Osteocyte (in vitro differentiated cells): ENCODE measurements at regions not wholly inside any gene's neighbourhood (a gene's known extent, or its start where the extent isn't known, plus 50 kb on each side); places are given as distances from the start of the nearest gene placed in this dataset.

ENCODE experiments used
- DNase-seq: peaks from one replicate; pipeline ENCODE4 v3.0.0; 2021; ENCODE audit warnings: mixed read lengths; ENCODE audit not compliant: unreplicated experiment; ENCODE audit errors: extremely low spot score
- H3K27ac Mint-ChIP-seq: one replicate; pipeline ENCODE4 v1.8.0; 2021; ENCODE audit warnings: mild to moderate bottlenecking, mixed read lengths; ENCODE audit not compliant: unreplicated experiment
- H3K27me3 Mint-ChIP-seq: one replicate; pipeline ENCODE4 v1.8.0; 2021; ENCODE audit warnings: mixed read lengths; ENCODE audit not compliant: unreplicated experiment
- H3K36me3 Mint-ChIP-seq: one replicate; pipeline ENCODE4 v1.8.0; 2021; ENCODE audit warnings: mixed read lengths; ENCODE audit not compliant: unreplicated experiment
- H3K4me1 Mint-ChIP-seq: one replicate; pipeline ENCODE4 v1.8.0; 2021; ENCODE audit warnings: mixed read lengths; ENCODE audit not compliant: unreplicated experiment
- H3K4me3 Mint-ChIP-seq: one replicate; pipeline ENCODE4 v1.8.0; 2021; ENCODE audit warnings: mild to moderate bottlenecking, moderate library complexity, mixed read lengths; ENCODE audit not compliant: unreplicated experiment
- H3K9me3 Mint-ChIP-seq: one replicate; pipeline ENCODE4 v1.8.0; 2021; ENCODE audit warnings: mixed read lengths; ENCODE audit not compliant: unreplicated experiment
- TF ChIP-seq, protein P1 (sequence below): fragments of 200-600 bp; sonication (generic); IDR thresholded peaks from 2 replicates; pipeline ENCODE4 v1.5.0; 2021; ENCODE audit warnings: antibody characterized with exemption, mild to moderate bottlenecking, moderate library complexity

- Mint-ChIP-seq H3K9me3 (peaks cover 3% of the 10 kb centered on the region), H3K4me1 (no peaks in the 10 kb centered on the region), H3K36me3 (no peaks in the 10 kb centered on the region), H3K27me3 (no peaks in the 10 kb centered on the region), H3K27ac (no peak overlapping the region), H3K4me3 (no peak overlapping the region)
- DNase-seq = no peak
- TF ChIP-seq, protein P1, sequence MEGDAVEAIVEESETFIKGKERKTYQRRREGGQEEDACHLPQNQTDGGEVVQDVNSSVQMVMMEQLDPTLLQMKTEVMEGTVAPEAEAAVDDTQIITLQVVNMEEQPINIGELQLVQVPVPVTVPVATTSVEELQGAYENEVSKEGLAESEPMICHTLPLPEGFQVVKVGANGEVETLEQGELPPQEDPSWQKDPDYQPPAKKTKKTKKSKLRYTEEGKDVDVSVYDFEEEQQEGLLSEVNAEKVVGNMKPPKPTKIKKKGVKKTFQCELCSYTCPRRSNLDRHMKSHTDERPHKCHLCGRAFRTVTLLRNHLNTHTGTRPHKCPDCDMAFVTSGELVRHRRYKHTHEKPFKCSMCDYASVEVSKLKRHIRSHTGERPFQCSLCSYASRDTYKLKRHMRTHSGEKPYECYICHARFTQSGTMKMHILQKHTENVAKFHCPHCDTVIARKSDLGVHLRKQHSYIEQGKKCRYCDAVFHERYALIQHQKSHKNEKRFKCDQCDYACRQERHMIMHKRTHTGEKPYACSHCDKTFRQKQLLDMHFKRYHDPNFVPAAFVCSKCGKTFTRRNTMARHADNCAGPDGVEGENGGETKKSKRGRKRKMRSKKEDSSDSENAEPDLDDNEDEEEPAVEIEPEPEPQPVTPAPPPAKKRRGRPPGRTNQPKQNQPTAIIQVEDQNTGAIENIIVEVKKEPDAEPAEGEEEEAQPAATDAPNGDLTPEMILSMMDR = no peak
Observed at GRCh38 chr6:12392490-12392889, 102.3 kb downstream of the EDN1 start.

GRCh38 chr6:12393100-12393499, 102.9 kb downstream of the EDN1 start:
- H3K27me3 Mint-ChIP-seq = no peaks in the 10 kb centered on the region
- TF ChIP-seq, protein P1 = no peak
- no peak overlapping the region for H3K4me3 Mint-ChIP-seq
- H3K9me3 Mint-ChIP-seq = peaks cover 3% of the 10 kb centered on the region
- no peak overlapping the region for H3K27ac Mint-ChIP-seq
- H3K4me1 Mint-ChIP-seq = no peaks in the 10 kb centered on the region
- no peak for DNase-seq
- H3K36me3 Mint-ChIP-seq = no peaks in the 10 kb centered on the region

DNA sequence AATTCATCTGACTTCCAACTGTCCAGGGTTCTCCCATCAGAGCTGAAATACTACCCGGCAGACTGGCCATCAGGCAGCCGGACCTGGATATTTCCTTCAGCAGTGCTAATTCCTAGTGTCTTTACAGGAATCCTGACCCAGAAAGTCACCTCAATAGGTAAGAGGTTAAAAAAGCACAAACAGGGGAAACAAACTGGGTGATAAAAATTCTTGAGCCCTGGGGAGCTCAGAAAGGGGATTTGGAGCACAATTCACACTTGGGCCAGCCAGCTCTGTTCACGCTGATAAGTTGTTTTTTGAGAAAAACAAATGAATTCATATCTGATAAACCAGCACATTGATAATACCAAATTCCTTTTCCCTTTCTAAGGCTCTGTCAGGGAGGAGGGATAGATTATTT, 104.0 kb downstream of the EDN1 start:
- H3K4me3 Mint-ChIP-seq = no peak overlapping the region
- H3K36me3 Mint-ChIP-seq = no peaks in the 10 kb centered on the region
- H3K27ac Mint-ChIP-seq = no peak overlapping the region
- TF ChIP-seq, protein P1 = no peak
- H3K4me1 Mint-ChIP-seq = no peaks in the 10 kb centered on the region
- H3K27me3 Mint-ChIP-seq = no peaks in the 10 kb centered on the region
- DNase-seq = no peak
- peaks cover 5% of the 10 kb centered on the region for H3K9me3 Mint-ChIP-seq

GRCh38 chr6:12395898-12396297, 105.7 kb downstream of the EDN1 start:
- Mint-ChIP-seq H3K36me3 (no peaks in the 10 kb centered on the region), H3K27me3 (no peaks in the 10 kb centered on the region), H3K4me3 (no peak overlapping the region), H3K9me3 (peaks cover 18% of the 10 kb centered on the region), H3K4me1 (no peaks in the 10 kb centered on the region), H3K27ac (no peak overlapping the region)
- TF ChIP-seq, protein P1 = peak; percentile 46
- no peak for DNase-seq

- no peak overlapping the region for H3K27ac Mint-ChIP-seq
Observed at GRCh38 chr6:12401200-12401599, 111.0 kb downstream of the EDN1 start.

More at GRCh38 chr6:12401200-12401599, 111.0 kb downstream of the EDN1 start:
- no peaks in the 10 kb centered on the region for H3K36me3 Mint-ChIP-seq
- TF ChIP-seq, protein P1 = no peak
- H3K27me3 Mint-ChIP-seq = no peaks in the 10 kb centered on the region
- H3K4me3 Mint-ChIP-seq = no peak overlapping the region
- H3K4me1 Mint-ChIP-seq = peaks cover 14% of the 10 kb centered on the region
- no peak for DNase-seq
- H3K9me3 Mint-ChIP-seq = peaks cover 14% of the 10 kb centered on the region
